GM18907 (cell line): ENCODE measurements at regions not wholly inside any gene's neighbourhood (a gene's known extent, or its start where the extent isn't known, plus 50 kb on each side); places are given as distances from the start of the nearest gene placed in this dataset.

Experiments used
- ATAC-seq: cut with Tn5 transposase; IDR thresholded peaks from one replicate; pipeline ENCODE4 v1.9.1; 2021; ENCODE audit warnings: mild to moderate bottlenecking, moderate library complexity; ENCODE audit not compliant: unreplicated experiment

GRCh38 chr10:118472415-118473304 lies 122.8 kb downstream of the PRLHR start:
- ATAC-seq, result no peak

DNA sequence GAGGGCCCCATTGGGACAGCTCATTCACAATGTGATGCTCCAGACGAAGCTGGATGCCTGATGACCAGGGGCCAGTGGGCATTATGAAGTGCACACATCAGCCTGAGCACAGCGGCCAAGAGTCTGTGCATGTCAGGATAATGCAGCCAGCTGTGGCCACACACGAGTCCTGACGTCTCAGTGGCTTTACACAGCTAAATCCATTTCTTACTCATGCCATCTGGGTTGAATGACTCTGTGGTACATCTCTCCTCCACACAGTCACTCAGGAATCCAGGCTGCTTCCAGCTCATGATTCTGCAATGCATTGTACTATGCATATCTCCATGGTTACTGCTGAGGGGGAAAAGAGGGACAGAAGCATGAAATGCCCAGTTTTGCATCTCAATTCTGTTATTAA lies 123.6 kb downstream of the PRLHR start:
- ATAC-seq, result no peak

DNA sequence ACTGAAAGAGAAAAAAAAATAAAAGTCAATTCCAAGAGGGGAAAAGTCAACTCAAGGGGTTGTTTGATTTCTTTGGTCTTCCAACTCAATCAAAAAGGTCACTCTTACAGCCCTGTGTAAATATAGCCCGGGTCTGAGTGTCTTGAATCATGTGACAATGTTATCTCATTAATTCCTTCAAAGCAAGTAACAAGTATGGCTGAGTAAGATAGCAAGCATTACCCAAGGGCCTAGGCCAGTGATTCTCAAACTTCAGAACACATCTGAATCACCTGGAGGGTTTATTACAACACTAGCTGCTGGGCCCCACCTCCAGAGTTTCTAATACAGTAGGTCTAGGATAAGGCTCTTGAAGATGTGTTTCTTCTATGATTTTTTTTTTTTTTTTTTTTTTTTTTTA lies 125.0 kb downstream of the PRLHR start:
- no peak for ATAC-seq

- no peak for ATAC-seq
These were observed 125.1 kb upstream of the FAM204A start for GRCh38 chr10:118467200-118467599.

- ATAC-seq, result no peak
These were observed 123.3 kb upstream of the FAM204A start for GRCh38 chr10:118465300-118465874.

DNA sequence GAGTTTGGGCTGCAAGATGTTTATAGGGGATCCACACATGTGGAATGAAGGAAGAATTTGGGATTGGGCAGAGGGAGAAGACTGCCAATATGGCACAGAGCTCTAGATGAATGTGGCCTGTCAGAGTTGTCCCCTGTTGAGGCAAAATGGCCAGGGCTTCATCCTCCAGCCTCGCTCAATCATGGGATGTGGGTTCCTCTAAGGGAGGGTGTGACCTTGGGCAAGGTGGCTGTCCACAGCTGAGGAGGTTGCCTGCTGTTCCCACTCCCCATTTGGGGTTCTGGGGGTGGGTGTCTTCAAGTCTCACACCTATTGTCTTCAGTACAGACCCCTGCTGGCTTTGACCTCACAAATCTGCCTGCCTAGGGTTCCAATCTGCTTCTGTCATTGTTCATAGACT lies 121.6 kb upstream of the FAM204A start:
- ATAC-seq, result no peak

- no peak for ATAC-seq
These were observed 120.3 kb upstream of the FAM204A start for GRCh38 chr10:118462401-118462800.

DNA sequence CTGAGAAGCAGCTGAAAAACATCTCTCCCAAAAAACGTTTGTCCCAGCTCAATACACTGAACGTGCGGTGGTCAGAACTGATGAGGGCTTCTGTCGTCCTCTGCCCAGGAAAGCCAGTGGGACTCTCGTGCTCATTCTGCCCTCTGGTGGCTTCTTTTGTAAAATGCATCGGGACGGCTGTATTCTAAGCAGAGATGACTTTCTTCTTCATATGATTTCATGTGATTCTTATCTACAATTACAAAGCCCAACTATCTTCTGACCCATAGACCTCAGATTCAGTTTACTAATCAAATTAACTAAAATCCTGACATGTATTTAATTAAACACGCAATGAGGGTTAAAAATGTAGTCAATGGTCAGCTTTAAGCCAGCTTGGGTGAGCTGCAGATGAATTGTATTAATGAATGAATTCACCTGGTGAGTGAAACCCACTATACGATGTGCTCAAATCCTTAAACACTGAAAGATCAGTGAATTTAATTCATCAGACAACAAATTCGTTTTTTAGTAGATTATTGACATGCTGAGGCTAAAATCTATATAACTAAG lies 117.6 kb upstream of the FAM204A start:
- peak; percentile 82 for ATAC-seq

GRCh38 chr10:118458957-118459641 lies 117.0 kb upstream of the FAM204A start:
- no peak for ATAC-seq

DNA sequence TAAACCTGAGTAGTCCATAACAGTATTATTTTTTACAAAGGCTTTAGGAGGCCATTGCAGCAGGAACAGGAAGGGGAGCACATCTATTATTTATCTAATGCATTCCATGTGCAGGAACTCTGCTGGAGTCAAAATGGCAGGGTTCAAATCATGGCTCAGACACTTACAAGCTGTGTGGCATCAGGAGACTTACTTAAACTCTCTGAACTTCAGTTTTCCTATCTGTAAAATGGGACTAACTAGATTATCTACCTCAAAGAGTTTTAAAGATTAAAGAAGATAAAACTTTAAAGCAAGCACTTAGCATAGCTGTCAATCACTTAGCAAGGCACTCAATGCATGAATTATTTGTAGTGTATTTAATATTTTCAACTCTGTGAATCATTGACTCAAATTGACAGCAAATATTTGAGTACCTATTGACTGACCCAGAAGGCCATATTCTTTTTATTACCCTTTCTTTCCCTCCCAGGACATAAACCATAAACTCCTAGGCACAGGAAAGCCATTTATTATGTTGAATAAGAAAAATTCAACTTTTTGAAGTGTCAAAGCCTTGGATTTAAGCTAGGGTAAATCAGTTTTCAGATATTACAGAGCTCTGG lies 115.8 kb upstream of the FAM204A start:
- no peak for ATAC-seq

- ATAC-seq, result no peak
These were observed 113.1 kb upstream of the FAM204A start for GRCh38 chr10:118455181-118455695.

DNA sequence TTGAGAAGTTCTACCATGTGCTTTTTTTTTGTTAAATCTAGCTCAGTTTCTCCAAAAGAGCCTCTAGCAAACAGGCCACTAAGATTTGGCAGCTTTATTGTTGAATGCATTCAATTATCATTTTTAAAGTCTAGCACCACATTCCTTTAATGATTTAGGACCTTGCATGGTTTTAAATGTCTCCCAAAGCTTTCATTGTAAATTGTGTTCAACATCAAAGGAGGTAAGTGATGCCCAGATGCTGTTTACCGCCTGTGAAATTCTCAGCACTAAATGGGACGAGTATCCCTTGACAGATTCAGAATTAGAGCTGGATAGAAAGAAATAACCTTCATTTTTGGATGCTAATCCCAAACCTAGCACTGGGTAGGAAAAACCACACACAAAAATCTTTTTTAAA lies 112.1 kb upstream of the FAM204A start:
- no peak for ATAC-seq

GRCh38 chr10:118452098-118452497 lies 110.0 kb upstream of the FAM204A start:
- ATAC-seq, result no peak

- ATAC-seq, result no peak
These were observed 107.4 kb upstream of the FAM204A start for GRCh38 chr10:118449521-118449920.

DNA sequence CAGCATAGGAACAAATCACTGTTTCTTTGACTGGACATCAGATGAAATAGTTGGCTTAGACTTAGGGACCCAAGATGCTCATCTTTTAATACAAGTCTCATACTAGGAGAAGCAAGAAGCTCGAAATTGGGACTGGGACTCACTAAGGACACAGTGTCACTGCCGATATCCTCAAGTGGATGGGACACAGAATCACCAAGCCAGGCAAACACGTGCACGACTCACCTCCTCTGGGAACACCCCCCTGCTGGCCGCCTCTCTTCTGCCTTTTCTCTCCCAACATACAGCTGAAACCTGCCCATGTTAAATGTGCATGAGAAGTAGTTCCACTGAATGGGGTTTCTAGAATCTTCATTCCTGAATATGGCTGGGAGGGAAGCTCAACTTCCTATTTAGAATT lies 106.6 kb upstream of the FAM204A start:
- no peak for ATAC-seq

DNA sequence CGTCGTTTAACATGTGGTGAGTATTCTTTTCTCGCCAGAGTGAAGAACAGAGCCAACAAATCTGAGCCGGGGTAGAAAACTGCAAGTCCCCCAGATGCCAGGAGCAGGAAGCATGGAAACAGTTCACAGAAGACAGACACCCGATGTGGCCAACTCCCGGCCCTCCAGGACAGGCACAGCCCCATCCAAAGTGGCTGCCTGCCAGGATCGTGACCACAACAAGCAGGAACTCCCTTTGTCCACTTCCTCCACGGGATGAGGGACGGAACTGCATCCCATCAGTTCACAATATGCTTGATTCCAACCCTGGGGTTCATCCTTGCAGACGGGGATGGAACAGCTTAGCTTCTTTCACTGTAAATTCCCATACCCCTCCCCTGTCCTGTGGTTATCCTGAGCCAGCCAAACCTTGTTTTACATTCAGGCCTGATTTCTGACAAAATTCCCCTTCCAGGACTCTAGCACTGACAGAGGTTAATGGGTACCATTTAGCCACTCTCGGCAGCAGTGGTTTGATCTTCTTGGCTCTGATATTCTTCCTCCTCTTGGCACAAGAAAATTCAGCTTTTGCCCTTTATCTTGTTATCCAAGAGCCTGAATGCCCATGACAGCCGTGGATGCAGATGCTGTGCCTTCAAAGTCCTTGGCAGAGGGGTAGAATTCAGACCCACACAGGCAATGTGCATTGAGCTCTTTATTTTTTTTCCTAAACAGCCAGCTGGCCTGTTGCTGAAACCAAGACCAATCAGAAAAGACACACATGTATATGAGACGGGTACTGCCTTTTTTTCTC lies 105.5 kb upstream of the FAM204A start:
- ATAC-seq, result no peak

DNA sequence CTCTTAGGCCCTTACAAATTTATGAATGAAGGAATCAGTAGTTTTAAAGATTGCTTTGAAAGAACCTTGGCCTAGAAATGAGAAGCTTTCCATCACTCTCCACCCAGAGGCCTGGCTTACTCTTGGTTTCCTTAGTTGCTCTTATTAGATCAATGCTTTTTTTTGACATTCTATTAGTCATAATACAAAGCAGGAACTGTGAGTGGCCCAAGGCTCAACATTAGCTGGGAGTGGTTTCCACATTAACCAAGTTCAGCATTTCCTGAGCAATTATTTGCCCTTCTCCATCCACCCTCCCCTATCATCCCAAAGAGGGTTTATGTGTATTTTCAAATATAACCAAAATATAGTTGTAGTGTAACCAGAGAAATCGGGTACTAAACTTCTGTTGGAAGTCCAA lies 103.4 kb upstream of the FAM204A start:
- no peak for ATAC-seq

DNA sequence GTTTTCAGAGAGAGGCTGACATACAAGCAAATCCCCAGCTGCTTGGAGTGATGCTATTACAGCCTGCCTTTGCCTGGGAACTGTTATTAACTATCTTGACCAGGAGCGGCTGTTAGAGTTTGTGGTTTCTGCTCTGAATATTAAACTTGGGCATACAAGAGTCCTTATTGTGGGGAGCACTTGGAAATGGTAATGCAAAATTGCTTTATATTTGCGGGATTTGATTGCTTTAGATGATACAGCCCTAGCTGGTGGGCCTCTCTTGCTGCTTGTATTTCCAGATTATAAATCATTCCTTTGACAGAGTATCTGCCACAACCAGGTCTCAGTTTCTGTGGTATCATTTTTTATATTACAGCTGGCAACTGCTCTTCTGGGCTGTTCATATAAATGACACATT lies 101.9 kb upstream of the FAM204A start:
- ATAC-seq, result no peak

GRCh38 chr10:118442032-118442431 lies 99.9 kb upstream of the FAM204A start:
- ATAC-seq, result no peak

GRCh38 chr10:118439824-118440223 lies 97.7 kb upstream of the FAM204A start:
- ATAC-seq, result no peak
